Subcutaneous abdominal adipose tissue (tissue), 5 donors: ENCODE measurements at regions not wholly inside any gene's neighbourhood (a gene's known extent, or its start where the extent isn't known, plus 50 kb on each side); places are given as distances from the start of the nearest gene placed in this dataset.

Source experiments
- H3K27ac ChIP-seq: one replicate; pipeline ENCODE4 v1.7.0; 2013; ENCODE audit warnings: low read depth, mild to moderate bottlenecking, inconsistent platforms, low read length, moderate library complexity
- H3K27me3 ChIP-seq, 5 donors: one replicate each; pipeline ENCODE4 v1.7.0; 2013; ENCODE audit warnings: low read length in 5 of 5, inconsistent platforms in 1 of 5; ENCODE audit not compliant: control insufficient read depth in 5 of 5, insufficient read depth in 4 of 5
- H3K36me3 ChIP-seq, 5 donors: one replicate each; pipeline ENCODE4 v1.7.0; 2013; ENCODE audit warnings: low read length in 5 of 5; ENCODE audit not compliant: control insufficient read depth in 5 of 5, insufficient read depth in 5 of 5
- H3K4me1 ChIP-seq, 5 donors: one replicate each; pipeline ENCODE4 v1.7.0; 2013; ENCODE audit warnings: low read length in 5 of 5, mild to moderate bottlenecking in 3 of 5, moderate library complexity in 1 of 5; ENCODE audit not compliant: control insufficient read depth in 5 of 5, insufficient read depth in 5 of 5
- H3K4me3 ChIP-seq, 5 donors: one replicate each; pipeline ENCODE4 v1.7.0; 2013; ENCODE audit warnings: low read length in 5 of 5, low read depth in 1 of 5
- H3K9ac ChIP-seq, 5 donors: one replicate each; pipeline ENCODE4 v1.7.0; 2013; ENCODE audit warnings: low read length in 5 of 5, mild to moderate bottlenecking in 4 of 5, moderate library complexity in 3 of 5
- H3K9me3 ChIP-seq, 5 donors: one replicate each; pipeline ENCODE4 v1.7.0; 2013; ENCODE audit warnings: low read length in 5 of 5; ENCODE audit not compliant: control insufficient read depth in 5 of 5
- donor health status: healthy.
- donor health status: healthy.
- donor health status: healthy.
- donor health status: healthy.
- donor health status: healthy.

DNA sequence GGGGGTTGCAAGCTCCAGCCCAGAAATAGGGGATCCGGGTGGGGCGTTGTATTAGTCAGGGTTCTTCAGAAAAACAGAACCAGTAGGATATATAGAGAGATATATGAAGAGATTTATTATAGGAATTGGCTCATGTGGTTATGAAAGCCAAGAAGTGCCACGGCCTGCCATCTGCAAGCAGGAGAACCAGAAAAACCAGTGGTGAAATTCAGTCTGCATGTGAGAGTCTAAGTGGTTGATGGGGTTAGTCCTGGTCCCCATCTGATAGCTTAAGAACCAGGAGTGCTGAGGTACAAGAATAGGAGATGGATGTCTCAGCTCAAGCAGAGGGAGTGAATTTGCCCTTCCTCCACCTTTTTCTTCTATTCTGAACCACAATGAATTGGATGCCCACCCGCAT, 123.4 kb upstream of the APC start:
- H3K9ac ChIP-seq = no peak overlapping the region
- H3K27ac ChIP-seq = no peak overlapping the region
- H3K36me3 ChIP-seq = no peaks in the 10 kb centered on the region
- no peaks in the 10 kb centered on the region for H3K9me3 ChIP-seq
- peaks cover 0 to 6% (median 0%) of the 10 kb centered on the region in 5 donors for H3K4me1 ChIP-seq
- no peak overlapping the region for H3K4me3 ChIP-seq
- H3K27me3 ChIP-seq = no peaks in the 10 kb centered on the region

DNA sequence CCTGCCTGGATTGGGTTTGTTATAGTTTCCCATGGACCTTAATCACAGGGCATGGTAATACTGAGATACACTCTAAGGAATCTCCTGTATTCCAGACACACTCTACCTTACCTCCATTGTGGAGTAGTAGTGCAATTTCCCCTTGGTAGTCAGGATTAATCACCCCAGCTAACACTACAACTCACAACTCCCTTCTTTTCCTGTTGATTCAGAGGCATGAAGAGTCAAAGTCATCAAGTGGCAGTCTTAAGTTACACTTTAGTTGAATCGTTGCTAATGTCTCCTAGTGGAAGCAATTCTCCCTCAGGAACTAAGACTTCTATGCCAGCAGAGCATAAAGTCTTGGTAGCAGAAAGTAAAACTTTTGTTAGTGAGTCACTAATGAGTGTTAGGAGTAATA, 122.7 kb upstream of the APC start:
- H3K9me3 ChIP-seq = no peaks in the 10 kb centered on the region
- no peaks in the 10 kb centered on the region for H3K27me3 ChIP-seq
- H3K27ac ChIP-seq = no peak overlapping the region
- H3K4me1 ChIP-seq = peaks cover 0 to 6% (median 0%) of the 10 kb centered on the region in 5 donors
- no peak overlapping the region for H3K4me3 ChIP-seq
- no peak overlapping the region for H3K9ac ChIP-seq
- H3K36me3 ChIP-seq = no peaks in the 10 kb centered on the region

DNA sequence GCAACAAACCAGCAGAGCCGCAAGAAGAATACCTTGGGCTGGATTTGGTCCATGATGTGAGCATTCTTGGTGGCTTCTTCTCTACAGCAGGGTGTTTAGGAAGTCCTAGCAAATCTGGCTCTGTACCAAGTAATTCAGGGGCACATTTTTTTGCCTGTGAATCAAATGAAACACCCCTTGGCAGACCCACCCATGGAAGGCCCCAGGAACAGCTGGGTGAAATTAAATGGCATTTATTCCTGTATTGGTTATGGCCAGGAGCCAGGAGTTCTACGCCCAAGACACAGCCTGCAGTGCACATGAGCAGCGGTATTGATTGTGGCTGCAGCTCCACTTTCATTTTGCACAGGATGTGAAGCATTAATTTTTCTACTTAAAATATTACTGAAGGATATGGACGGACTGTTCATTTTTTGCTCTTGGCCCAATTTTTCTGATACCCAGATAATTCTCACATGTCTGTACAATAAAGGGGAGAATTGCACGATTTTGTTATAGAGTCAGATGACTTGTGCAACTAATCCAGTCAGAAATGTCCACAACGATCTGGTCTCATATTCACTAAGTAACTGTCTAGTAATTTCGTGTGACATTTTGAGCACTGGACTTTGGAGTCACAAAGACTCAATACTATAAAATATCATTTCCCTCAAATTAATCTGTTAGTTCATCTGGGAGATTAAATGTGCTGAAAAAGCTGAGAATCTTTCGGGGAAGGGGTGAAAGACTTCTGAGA, 120.7 kb upstream of the APC start:
- Histone ChIP-seq H3K9me3 (no peaks in the 10 kb centered on the region), H3K4me1 (peaks cover 0 to 6% (median 0%) of the 10 kb centered on the region in 5 donors), H3K4me3 (peak overlapping the region; percentile 43 to 59 (median 50)), H3K27me3 (no peaks in the 10 kb centered on the region), H3K9ac (no peak overlapping the region), H3K36me3 (no peaks in the 10 kb centered on the region), H3K27ac (no peak overlapping the region)

DNA sequence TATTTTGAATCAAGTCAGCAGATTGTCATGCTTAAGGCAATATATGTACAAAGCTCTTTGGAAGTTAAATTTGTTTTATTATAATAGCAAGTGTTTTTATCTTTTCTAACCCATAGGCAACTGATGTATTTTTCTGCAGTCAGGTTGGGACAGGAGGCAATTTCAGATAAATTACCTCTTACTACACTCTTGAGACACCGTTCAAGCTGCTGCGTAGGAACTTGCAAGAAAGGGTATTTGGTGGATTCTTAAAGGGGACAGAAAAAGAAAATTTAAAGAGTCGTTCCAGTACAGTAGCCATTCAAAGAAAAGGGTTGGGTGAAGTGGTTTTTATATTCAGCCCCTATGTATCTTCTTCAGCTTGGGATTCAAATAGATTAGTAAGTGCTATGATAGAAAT, 112.4 kb upstream of the APC start:
- H3K4me1 ChIP-seq = no peaks in the 10 kb centered on the region
- H3K9ac ChIP-seq = no peak overlapping the region
- no peak overlapping the region for H3K27ac ChIP-seq

DNA sequence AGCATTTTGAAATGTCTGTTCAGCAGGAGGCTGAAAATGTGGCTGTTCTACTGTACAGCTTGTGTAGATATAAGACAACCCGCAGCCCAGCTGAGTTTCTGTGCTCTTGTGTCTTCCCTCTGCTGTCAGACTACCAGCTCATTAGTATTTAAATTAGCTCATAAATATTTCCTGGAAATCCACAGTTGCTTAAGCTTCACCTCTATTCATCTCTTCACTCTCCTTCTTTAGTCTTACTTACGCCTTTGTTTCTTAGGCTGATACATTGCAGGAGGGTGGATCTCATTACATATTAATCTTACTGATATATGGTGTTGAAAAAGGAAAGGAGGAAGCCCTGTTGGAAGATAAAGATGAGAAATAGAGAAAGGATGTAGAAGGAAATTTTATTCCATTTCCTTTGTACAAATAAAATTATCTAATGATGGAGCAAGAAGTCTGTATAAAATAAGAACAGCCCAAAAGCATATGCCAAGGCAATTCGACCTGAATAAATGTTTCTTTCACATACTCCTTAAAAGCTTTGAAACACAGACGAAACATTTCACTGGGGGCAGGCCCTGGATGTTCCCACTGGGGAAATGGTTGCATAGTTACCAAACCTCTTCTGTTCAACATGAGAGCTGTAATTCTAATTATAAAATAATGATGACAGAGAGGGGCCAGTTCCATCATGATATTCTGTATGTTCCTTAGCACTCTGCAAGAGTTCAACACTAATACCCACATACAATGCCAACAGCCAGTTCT, 111.8 kb upstream of the APC start:
- Histone ChIP-seq H3K36me3 (no peaks in the 10 kb centered on the region), H3K9me3 (no peaks in the 10 kb centered on the region), H3K4me3 (no peak overlapping the region), H3K27me3 (no peaks in the 10 kb centered on the region), H3K9ac (no peak overlapping the region), H3K27ac (no peak overlapping the region), H3K4me1 (no peaks in the 10 kb centered on the region)

More for the DNA sequence above, 112.4 kb upstream of the APC start:
- Histone ChIP-seq H3K36me3 (no peaks in the 10 kb centered on the region), H3K9me3 (no peaks in the 10 kb centered on the region), H3K27me3 (no peaks in the 10 kb centered on the region), H3K4me3 (no peak overlapping the region)

DNA sequence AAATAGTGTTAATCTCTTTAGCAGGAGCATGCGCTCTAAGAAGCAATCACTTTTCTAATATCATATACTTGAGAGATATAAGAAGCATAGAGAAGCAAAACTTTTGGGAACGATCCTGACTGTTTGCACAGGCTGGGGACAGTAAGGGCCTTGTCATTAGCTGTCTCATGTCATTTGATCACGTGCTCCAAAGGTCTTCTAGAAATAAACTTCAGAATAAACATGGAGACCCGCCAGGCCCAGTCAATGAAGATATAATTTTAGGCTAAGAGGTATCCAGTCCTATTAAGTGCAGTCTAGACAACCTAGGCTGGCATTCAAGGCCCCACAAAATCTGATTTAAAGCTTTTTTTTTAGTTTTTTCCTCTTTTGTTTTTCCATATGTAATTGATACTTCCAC, 111.0 kb upstream of the APC start:
- no peaks in the 10 kb centered on the region for H3K4me1 ChIP-seq
- H3K9me3 ChIP-seq = peaks cover 0 to under 1% (median 0%) of the 10 kb centered on the region in 5 donors
- no peaks in the 10 kb centered on the region for H3K27me3 ChIP-seq
- no peaks in the 10 kb centered on the region for H3K36me3 ChIP-seq
- H3K9ac ChIP-seq = no peak overlapping the region
- H3K27ac ChIP-seq = no peak overlapping the region
- H3K4me3 ChIP-seq = no peak overlapping the region

DNA sequence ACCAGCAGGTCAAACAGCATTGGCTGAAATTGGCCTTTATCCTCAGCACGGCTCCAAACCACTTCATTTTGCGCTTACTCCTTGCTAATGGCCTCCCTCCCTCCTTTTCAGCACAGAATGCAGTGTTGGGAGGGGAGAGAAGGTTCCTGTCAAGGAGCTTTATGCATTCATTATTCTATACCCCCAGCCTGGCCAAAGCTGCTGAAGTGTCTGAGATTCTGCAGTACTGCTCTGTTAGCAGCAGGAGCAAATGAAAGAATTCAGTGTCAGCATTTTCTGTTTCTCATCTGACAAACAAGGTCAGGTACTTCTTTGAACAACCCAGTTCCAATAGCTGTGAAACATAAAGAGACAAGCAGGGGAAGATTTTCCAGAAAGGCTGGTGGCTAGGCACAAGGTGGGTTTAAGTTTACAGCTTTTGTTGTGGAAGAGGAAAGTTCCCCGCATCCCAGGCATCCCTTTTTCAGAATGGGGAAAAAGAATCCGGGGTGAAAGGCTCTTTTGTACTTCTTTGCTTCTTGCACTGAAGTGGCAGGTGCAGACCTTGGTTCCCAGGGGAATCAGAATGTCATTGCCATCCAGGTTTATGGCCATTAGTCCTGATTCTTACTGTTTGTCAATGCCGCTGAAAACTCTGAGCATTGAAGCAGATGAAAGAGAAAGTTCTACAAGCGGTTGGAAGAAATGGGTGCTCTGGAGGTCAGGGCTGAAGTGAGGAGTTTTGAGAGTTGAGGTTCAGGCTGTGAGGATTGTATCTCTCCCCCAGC, 109.3 kb upstream of the APC start:
- Histone ChIP-seq H3K4me3 (no peak overlapping the region), H3K27me3 (no peaks in the 10 kb centered on the region), H3K9ac (no peak overlapping the region), H3K9me3 (peaks cover 0 to 5% (median 0%) of the 10 kb centered on the region in 5 donors), H3K4me1 (no peaks in the 10 kb centered on the region), H3K36me3 (no peaks in the 10 kb centered on the region), H3K27ac (no peak overlapping the region)

DNA sequence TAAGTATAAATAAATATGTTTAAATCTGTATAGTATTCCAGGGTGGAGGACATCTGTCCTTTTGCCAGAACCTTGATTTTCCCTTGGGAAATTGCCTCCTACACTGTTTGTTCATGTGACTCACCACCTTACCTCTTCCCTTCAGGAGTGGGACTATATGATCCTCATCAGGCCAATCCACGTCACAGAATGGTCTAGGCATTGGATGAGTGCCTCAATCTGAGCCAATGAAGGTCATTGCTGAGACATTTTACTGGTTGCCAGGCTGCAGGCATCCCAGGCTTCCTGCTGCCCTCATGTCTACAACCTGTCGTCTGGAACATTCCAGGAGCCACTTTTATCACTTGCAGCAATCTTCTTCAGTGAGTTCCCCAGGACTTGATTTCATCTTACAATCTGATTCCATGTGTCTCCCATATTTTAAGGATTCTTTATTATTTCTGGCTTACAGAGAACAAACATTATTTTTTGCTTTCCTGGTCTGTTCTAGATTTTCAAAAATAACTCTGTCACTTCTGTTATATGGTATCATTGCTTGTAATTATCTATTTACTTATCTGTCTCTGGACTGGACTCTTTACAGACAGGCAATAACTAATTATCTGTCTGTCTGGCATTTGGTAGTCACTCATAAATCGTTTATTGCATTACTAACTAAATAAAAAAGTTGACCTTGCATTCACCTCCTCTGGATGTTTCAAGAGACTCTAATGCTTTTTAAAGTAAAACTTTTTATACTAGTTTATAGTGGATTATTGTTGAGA, 107.3 kb upstream of the APC start:
- Histone ChIP-seq H3K27me3 (no peaks in the 10 kb centered on the region), H3K36me3 (no peaks in the 10 kb centered on the region), H3K9ac (no peak overlapping the region), H3K9me3 (peaks cover 0 to 6% (median 0%) of the 10 kb centered on the region in 5 donors), H3K27ac (no peak overlapping the region), H3K4me3 (no peak overlapping the region), H3K4me1 (no peaks in the 10 kb centered on the region)

DNA sequence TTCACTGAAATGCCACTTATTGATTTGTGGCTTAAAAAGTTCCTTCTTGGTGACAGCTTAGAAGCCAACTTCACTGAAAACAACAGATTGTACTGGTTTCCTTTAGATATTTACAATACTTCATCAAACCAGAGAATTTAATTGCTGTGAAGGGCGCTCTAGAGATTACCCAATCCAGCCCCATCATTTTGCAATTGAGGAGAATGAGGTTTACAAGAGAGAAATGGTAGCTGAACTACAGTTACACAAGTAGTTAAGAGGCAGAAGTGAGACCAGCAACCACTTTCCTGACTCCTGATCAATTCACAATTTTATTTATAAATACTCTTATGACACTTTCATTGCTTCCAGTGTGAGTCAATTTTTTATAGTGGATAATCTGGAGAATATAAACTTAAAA, 103.5 kb upstream of the APC start:
- Histone ChIP-seq H3K27ac (no peak overlapping the region), H3K9me3 (peaks cover 0 to 6% (median 0%) of the 10 kb centered on the region in 5 donors), H3K9ac (no peak overlapping the region), H3K4me1 (peaks cover 2 to 15% (median 10%) of the 10 kb centered on the region in 5 donors), H3K27me3 (no peaks in the 10 kb centered on the region), H3K36me3 (no peaks in the 10 kb centered on the region), H3K4me3 (no peak overlapping the region)
